Activated T-helper 1 cell treated with anti-CD3 and anti-CD28 coated beads, Interleukin-12 subunit alpha, Interleukin-12 subunit beta, Interleukin-2, Interleukin-4 antibody, amounts not matched to agents 30 ng/mL and 10 ng/mL and 1 ng/mL, durations not matched to agents 14 hours and 24 hours and 36 hours (primary cell): ENCODE measurements at regions not wholly inside any gene's neighbourhood (a gene's known extent, or its start where the extent isn't known, plus 50 kb on each side); places are given as distances from the start of the nearest gene placed in this dataset.

ENCODE experiments used
- DNase-seq: peaks from one replicate; pipeline ENCODE4 v3.0.0; 2021; ENCODE audit warnings: low spot score
- H3K27ac Mint-ChIP-seq: one replicate; pipeline ENCODE4 v1.8.0; 2021; ENCODE audit warnings: mild to moderate bottlenecking, mixed read lengths
- H3K27me3 Mint-ChIP-seq: one replicate; pipeline ENCODE4 v1.8.0; 2022; ENCODE audit warnings: mild to moderate bottlenecking, moderate library complexity, mixed read lengths; ENCODE audit not compliant: insufficient read depth
- H3K36me3 Mint-ChIP-seq: one replicate; pipeline ENCODE4 v1.8.0; 2021; ENCODE audit warnings: low read depth, mixed read lengths
- H3K4me1 Mint-ChIP-seq: one replicate; pipeline ENCODE4 v1.8.0; 2021; ENCODE audit warnings: low read depth, mixed read lengths
- H3K4me3 Mint-ChIP-seq: one replicate; pipeline ENCODE4 v1.8.0; 2021; ENCODE audit warnings: mild to moderate bottlenecking, moderate library complexity, mixed read lengths
- H3K9me3 Mint-ChIP-seq: one replicate; pipeline ENCODE4 v1.8.0; 2021; ENCODE audit warnings: mixed read lengths
- intact Hi-C: fragments of 100-400 bp; cut with micrococcal nuclease; formaldehyde crosslinking; loops from one replicate; pipeline ENCODE4 v1.15.1; 2024

DNA sequence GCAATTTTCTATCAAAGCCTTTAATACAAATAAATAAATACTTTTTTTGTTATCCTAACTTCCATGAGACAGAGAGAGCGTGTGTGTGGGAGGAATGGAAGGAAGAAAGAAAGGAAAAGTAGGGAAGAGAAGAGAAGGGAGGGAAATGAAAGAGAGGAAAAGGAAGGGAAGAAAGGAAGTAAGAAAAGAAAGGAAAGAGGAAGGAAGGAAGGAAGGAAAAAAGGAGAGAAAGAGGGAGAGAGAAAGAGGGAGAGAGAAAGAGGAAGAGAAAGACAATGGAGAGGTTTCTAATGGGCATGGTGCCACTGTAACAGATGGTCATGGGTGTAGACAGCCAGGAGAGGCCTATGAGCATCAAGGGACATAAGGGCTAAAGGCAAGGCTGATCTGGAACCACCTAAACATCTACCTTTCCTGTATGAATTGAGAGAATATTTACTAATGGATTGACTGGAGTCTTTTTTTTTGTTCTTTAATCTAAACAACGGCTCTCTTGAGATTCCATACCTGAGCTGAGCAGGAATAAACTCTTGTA, 234.9 kb downstream of the PTPRC start:
- no peak for DNase-seq
- peaks cover 14% of the 10 kb centered on the region for H3K4me1 Mint-ChIP-seq
- H3K27me3 Mint-ChIP-seq: no peaks in the 10 kb centered on the region
- H3K9me3 Mint-ChIP-seq: peaks cover 5% of the 10 kb centered on the region
- H3K27ac Mint-ChIP-seq: no peak overlapping the region
- H3K36me3 Mint-ChIP-seq: peaks cover 44% of the 10 kb centered on the region
- H3K4me3 Mint-ChIP-seq: no peak overlapping the region
- intact Hi-C loops: no loop called here

DNA sequence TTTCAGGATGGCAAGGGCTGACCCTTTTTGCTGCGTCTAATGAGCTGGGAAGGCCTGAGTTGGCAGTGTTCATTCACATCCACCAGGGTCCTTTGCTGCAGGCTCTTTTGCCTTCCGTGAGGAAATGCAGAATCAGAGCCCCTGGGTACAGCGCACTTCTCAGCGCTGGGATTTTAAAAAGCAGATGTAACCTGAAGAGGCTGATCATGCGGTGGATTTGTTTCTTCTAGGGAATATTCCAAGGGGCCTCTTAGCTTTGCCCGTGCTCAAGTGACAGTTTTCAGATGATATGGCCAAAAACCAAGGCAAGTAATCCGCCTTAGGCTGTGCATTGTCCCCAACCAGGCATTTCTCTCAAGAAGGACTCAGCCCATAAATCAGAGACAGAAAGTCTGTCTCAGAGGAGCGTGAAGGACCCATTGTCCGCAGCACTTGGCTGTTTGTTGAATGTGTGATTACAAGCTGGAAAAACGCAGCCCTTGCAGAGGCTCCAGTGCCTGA, 237.6 kb downstream of the PTPRC start:
- no peak overlapping the region for H3K27ac Mint-ChIP-seq
- H3K36me3 Mint-ChIP-seq: peaks cover 51% of the 10 kb centered on the region
- H3K4me1 Mint-ChIP-seq: peaks cover 34% of the 10 kb centered on the region
- H3K4me3 Mint-ChIP-seq: no peak overlapping the region
- H3K9me3 Mint-ChIP-seq: peaks cover 5% of the 10 kb centered on the region
- no peak for DNase-seq
- intact Hi-C loops: no loop called here
- H3K27me3 Mint-ChIP-seq: no peaks in the 10 kb centered on the region

DNA sequence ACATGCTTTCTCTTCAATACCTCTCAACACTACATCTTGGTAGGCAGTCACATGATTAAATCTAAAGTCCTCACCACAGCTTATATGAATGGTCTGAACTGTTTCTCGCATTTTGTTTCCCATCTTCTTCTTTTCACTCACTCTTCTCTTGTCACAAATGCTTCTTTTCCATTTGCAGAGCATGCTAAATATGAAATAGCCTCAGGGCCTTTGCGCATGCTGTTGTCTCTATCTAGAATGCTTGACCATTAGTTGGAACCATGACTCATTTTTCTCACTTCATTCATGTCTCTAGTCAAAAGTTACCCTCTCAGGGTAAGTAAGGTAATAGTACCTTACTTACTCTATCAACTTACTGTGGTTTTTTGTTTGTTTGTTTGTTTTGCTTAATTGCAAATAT, 239.7 kb downstream of the PTPRC start:
- Mint-ChIP-seq H3K27ac (peak overlapping the region; percentile 40), H3K9me3 (peaks cover 2% of the 10 kb centered on the region), H3K27me3 (no peaks in the 10 kb centered on the region), H3K4me3 (no peak overlapping the region), H3K36me3 (peaks cover 38% of the 10 kb centered on the region), H3K4me1 (peaks cover 44% of the 10 kb centered on the region)
- no peak for DNase-seq
- intact Hi-C loops: no loop called here

DNA sequence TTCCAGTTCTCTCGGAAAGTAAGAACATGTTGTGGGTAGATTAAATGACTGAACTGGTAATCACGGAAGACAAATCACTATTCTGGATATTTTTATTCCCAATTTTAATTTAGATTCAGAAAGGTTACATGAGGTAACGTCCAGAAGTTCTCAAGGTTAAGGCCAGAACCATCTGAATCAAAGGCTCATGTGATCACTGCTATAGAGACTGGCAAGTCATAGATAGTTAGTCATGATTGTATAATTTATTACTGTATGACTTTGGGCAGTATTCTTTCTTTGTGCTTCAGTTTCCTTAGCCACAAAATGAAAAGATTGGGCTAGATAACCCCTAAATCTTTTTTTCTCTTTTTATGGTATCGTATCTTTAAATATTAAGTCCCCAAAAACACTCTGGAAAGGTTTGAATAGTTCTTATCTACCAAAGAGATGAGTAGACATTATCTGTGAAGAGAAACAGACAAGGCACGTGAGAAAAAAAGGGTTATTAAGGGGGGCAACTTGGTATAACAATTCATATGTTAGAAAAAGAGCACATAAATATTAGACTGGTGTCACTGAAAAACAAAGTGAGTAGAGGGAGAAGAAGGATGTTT, 241.0 kb downstream of the PTPRC start:
- no peak for DNase-seq
- H3K4me3 Mint-ChIP-seq: no peak overlapping the region
- no peaks in the 10 kb centered on the region for H3K9me3 Mint-ChIP-seq
- peaks cover 34% of the 10 kb centered on the region for H3K36me3 Mint-ChIP-seq
- H3K27ac Mint-ChIP-seq: peak overlapping the region; percentile 81
- intact Hi-C loops: loop anchor here (2.0 to 10.0 kb wide), 8 partner anchors 15 to 1275 kb away; partner anchors contain the start of genes DENND1B and NEK7
- H3K27me3 Mint-ChIP-seq: no peaks in the 10 kb centered on the region
- peaks cover 53% of the 10 kb centered on the region for H3K4me1 Mint-ChIP-seq

DNA sequence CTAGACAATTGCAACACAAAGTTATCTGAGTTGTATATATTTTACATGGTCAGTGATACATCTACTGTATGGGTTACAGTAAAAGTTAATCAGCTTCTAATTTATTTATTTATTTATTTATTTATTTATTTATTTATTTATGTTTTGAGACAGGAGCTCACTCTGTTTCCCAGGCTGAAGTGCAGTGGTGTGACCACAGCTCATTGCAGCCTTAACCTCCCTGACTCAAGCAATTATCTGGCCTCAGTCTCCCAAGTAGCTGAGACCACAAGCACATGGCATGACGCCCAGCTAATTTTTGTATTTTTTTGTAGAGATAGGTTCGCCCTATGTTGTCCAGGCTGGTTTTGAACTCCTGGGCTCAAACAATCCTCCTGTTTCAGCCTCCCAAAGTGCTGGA, 241.6 kb downstream of the PTPRC start:
- H3K9me3 Mint-ChIP-seq: no peaks in the 10 kb centered on the region
- H3K4me1 Mint-ChIP-seq: peaks cover 57% of the 10 kb centered on the region
- intact Hi-C loops: loop anchor here (2.0 to 10.0 kb wide), 8 partner anchors 14 to 1274 kb away; partner anchors contain the start of genes DENND1B and NEK7
- H3K27me3 Mint-ChIP-seq: no peaks in the 10 kb centered on the region
- H3K27ac Mint-ChIP-seq: peak overlapping the region; percentile 81
- H3K4me3 Mint-ChIP-seq: no peak overlapping the region
- no peak for DNase-seq
- H3K36me3 Mint-ChIP-seq: peaks cover 33% of the 10 kb centered on the region

DNA sequence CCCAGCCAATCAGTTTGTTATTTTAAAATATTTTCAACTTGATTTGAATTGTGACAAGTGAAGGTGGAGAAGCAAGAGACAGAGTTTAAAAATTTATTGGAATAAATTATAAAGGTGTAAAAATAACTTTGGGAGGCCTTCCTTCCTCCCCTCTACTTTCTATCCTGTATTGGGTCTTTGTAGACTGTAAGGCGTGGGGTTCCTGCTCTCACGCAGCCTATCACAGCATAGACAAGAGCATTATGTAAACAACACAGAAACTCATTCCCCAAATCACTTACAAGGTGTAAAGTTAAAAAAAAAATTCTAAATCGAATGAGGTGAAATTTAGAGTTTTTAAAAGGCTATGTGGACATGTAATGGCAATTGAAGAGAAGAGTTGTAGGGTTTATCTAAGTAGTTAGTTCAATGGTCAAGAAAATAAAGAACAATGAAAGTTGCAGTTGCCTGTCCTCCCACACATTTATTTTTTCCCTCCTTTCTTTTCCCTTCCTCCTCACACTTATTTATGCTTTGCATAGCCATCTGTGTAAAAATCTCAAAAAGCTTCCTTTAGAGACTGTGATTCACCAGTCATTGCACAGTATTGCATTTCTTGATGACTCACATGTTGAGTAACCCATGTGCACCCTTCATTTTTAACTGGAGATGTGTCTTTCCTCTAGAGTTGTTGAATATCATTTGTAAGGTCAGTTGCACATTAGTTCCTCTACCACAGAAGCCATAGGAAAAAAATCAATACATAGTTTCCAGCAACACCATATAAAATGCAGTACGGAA, 242.2 kb downstream of the PTPRC start:
- intact Hi-C loops: loop anchor here (1.0 to 10.0 kb wide), 11 partner anchors 14 to 1274 kb away; partner anchors contain the start of genes DENND1B and NEK7
- Mint-ChIP-seq H3K4me1 (peaks cover 59% of the 10 kb centered on the region), H3K27ac (peak overlapping the region; percentile 71), H3K27me3 (no peaks in the 10 kb centered on the region), H3K36me3 (peaks cover 33% of the 10 kb centered on the region), H3K9me3 (no peaks in the 10 kb centered on the region), H3K4me3 (no peak overlapping the region)
- DNase-seq: no peak

DNA sequence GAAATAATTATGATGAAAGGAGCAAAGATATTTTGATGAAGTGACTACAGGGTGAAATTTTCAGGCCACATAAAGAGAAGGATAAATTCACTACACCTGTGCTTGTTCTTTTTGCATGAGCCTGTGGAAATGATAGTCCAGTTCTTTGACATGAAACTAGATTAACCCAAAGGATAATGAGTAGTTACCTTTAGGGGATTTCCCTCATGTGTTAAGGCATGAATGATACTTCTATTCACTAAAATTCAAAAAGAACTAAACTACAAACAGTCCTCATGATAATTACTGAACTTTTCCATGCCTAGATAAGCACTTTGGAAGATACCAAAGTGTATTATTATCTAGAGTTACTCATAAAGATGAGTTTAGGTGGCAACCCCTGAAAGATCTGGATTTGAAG, 244.3 kb downstream of the PTPRC start:
- H3K9me3 Mint-ChIP-seq: no peaks in the 10 kb centered on the region
- intact Hi-C loops: loop anchor here (1.0 to 10.0 kb wide), 5 partner anchors 151 to 1272 kb away; partner anchors contain the start of genes DENND1B and NEK7
- no peaks in the 10 kb centered on the region for H3K27me3 Mint-ChIP-seq
- DNase-seq: no peak
- peaks cover 64% of the 10 kb centered on the region for H3K4me1 Mint-ChIP-seq
- no peak overlapping the region for H3K27ac Mint-ChIP-seq
- H3K4me3 Mint-ChIP-seq: no peak overlapping the region
- peaks cover 34% of the 10 kb centered on the region for H3K36me3 Mint-ChIP-seq

DNA sequence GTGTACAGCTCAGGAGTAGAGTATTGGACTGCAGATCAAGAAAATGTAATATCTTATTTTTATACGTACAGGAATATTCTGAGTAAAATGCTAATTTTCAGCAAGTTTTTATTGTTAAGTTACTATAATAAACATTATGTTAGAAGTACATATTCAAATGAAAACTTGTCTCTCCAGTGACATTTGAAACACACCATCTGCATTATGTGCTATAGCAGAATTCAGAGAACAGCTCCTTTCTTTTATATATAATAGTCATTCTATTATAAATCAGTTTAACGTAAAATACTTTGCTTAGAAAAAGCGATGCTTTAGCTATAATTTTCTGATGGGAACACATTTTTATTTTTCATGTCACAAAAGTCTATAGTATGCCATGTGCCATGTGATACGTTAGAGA, 249.0 kb downstream of the PTPRC start:
- no peaks in the 10 kb centered on the region for H3K27me3 Mint-ChIP-seq
- H3K4me1 Mint-ChIP-seq: peaks cover 57% of the 10 kb centered on the region
- peaks cover 37% of the 10 kb centered on the region for H3K36me3 Mint-ChIP-seq
- no peak for DNase-seq
- no peaks in the 10 kb centered on the region for H3K9me3 Mint-ChIP-seq
- H3K4me3 Mint-ChIP-seq: no peak overlapping the region
- intact Hi-C loops: loop anchor here (10.0 kb wide), 1 partner anchor 1267 kb away; no protein-coding TSS in a partner anchor
- H3K27ac Mint-ChIP-seq: no peak overlapping the region

DNA sequence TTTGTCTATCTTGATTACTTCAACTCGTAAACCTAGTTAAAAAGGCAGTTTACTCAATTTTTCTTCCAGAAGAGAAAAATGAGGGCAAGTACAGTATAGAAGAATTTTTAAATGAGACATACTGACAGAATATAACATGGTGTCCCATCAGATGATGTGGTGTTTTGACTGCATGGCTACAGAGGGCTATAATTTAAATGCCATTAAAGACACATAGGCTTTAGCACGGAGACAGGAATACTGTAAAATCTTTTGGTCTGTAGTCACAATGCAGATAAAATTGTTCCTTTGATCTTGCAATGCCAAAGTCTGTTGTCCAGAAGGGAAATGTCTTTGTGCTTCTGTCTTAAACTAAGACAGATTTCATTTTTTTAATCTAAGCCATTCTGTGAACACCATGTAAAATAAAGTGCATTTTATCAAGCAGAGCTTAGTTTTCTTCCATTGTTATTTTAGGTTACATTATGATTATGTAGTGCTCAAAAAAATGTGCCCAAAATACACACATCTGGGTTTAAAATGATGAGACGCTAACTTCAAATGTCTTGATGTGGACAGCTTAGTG, 249.6 kb downstream of the PTPRC start:
- Mint-ChIP-seq H3K36me3 (peaks cover 35% of the 10 kb centered on the region), H3K9me3 (no peaks in the 10 kb centered on the region), H3K4me1 (peaks cover 57% of the 10 kb centered on the region), H3K4me3 (no peak overlapping the region), H3K27ac (no peak overlapping the region), H3K27me3 (no peaks in the 10 kb centered on the region)
- intact Hi-C loops: loop anchor here (10.0 kb wide), 1 partner anchor 1266 kb away; no protein-coding TSS in a partner anchor
- DNase-seq: no peak

DNA sequence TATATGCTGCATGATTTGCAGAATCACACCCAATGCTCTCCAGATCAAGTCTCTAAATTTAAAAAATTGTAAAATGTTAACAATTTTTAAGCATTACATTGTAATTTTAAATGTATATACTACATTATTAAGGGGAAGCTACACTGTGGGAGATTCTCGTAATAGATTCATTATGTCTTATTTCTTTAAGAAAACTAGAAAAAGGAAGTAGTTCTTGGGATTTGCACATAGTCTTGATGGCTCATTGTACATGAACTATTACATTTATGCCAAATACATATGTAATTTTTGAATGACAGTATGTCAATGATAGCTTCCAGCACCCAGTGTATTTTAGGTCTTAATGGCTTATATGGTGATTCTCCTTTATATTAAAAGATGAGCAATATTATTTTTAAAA, 250.3 kb downstream of the PTPRC start:
- Mint-ChIP-seq H3K4me1 (peaks cover 57% of the 10 kb centered on the region), H3K4me3 (no peak overlapping the region), H3K27ac (no peak overlapping the region), H3K27me3 (no peaks in the 10 kb centered on the region), H3K36me3 (peaks cover 38% of the 10 kb centered on the region), H3K9me3 (no peaks in the 10 kb centered on the region)
- DNase-seq: no peak
- intact Hi-C loops: loop anchor here (10.0 kb wide), 1 partner anchor 1266 kb away; no protein-coding TSS in a partner anchor

DNA sequence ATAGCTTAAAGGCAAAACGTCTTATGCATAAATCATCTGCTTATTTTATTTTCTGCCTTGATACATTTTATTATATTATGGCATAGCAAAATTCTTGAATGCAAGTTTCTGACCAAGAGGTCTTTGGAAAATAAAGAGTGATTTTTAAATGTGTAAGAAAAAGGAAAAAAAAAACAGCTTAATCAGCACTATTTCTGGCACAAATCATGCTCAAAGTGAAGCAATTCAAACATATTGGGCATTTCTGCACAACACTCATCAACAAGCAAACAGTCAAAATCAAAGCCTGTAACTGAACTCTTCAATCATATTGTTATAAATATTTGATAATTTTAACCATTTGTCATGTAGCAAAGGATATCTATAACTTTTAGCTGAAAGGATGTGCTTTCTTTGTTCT, 250.9 kb downstream of the PTPRC start:
- intact Hi-C loops: loop anchor here (10.0 kb wide), 1 partner anchor 1265 kb away; no protein-coding TSS in a partner anchor
- Mint-ChIP-seq H3K36me3 (peaks cover 37% of the 10 kb centered on the region), H3K4me3 (no peak overlapping the region), H3K9me3 (no peaks in the 10 kb centered on the region), H3K27ac (no peak overlapping the region), H3K27me3 (no peaks in the 10 kb centered on the region), H3K4me1 (peaks cover 55% of the 10 kb centered on the region)
- DNase-seq: no peak

DNA sequence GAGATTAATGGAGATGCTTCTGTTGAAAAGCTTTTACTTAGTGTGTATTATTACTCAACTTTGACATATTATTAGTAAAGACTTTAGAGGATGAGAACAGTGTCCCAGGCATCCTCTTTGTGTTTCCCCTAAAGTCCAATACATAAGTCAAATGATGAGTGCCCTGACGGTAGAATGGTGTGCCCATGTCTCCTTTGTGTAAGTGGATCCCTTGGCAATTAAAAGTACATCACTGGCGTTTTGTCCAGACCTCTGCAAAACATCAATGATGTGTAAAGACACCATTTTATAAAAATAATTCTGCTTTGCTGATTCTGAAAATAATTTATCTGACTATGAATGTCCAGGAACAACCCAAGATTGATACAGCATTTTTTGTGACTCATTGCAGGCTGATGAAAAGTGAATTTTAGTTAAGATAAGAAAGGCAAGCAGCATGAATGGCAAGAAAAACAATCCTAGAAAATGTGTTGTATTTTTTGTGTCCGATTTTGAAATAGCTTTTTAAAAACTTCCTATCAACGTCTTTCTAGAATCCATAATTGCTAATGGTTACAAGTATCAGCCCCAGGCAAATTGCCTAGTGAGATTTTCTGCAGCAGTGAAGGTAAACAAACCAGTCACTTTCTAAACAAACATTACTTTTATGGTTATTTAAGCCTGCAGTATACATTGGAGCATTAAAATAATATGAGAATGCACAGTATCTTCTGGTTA, 251.5 kb downstream of the PTPRC start:
- H3K27me3 Mint-ChIP-seq: no peaks in the 10 kb centered on the region
- no peak for DNase-seq
- no peak overlapping the region for H3K27ac Mint-ChIP-seq
- H3K36me3 Mint-ChIP-seq: peaks cover 37% of the 10 kb centered on the region
- H3K4me3 Mint-ChIP-seq: no peak overlapping the region
- peaks cover 52% of the 10 kb centered on the region for H3K4me1 Mint-ChIP-seq
- no peaks in the 10 kb centered on the region for H3K9me3 Mint-ChIP-seq
- intact Hi-C loops: no loop called here
